M059J (cell line): ENCODE measurements at regions not wholly inside any gene's neighbourhood (a gene's known extent, or its start where the extent isn't known, plus 50 kb on each side); places are given as distances from the start of the nearest gene placed in this dataset.
A peak's percentile ranks its signal among the peaks of the same experiment; 100 is the strongest.

Experiments
- DNase-seq: peaks from one replicate; pipeline ENCODE4 v3.0.0-alpha.2; 2012; ENCODE audit warnings: low read depth

- no peak for DNase-seq
Observed at GRCh38 chr7:40944981-40945585, 757.8 kb downstream of the INHBA start.

- DNase-seq: no peak
Observed at GRCh38 chr7:40937879-40938278, 765.0 kb downstream of the INHBA start.

- no peak for DNase-seq
Observed at GRCh38 chr7:40935435-40935834, 767.5 kb downstream of the INHBA start.

GRCh38 chr7:40923626-40924025 is 779.3 kb downstream of the INHBA start:
- peak; percentile 32 for DNase-seq

- peak; percentile 97 for DNase-seq
Observed at GRCh38 chr7:40922316-40922670, 780.6 kb downstream of the INHBA start.

GRCh38 chr7:40921589-40922315 is 781.1 kb downstream of the INHBA start:
- peak; percentile 46 for DNase-seq

GRCh38 chr7:40918701-40919271 is 784.0 kb downstream of the SUGCT start:
- peak; percentile 88 for DNase-seq

- DNase-seq: no peak
Observed at GRCh38 chr7:40916813-40917212, 782.0 kb downstream of the SUGCT start.

- peak; percentile 70 for DNase-seq
Observed at GRCh38 chr7:40915071-40915470, 780.3 kb downstream of the SUGCT start.
